Prostate gland (tissue), 2 donors: ENCODE measurements at regions not wholly inside any gene's neighbourhood (a gene's known extent, or its start where the extent isn't known, plus 50 kb on each side); places are given as distances from the start of the nearest gene placed in this dataset.

Experiments used
- POLR2A ChIP-seq: fragments of 450-650 bp; IDR thresholded peaks from one replicate; pipeline ENCODE4 v1.6.1; 2016; ENCODE audit warnings: antibody characterized with exemption, mild to moderate bottlenecking
- TF ChIP-seq, protein P1 (sequence below), 4 experiments: fragments of 200-600 bp in 2 of 4; fragments of 450-650 bp in 2 of 4; sonication (generic) in 2 of 4; IDR thresholded peaks; 1 replicate in 3 of 4; 2 replicates in 1 of 4; pipeline ENCODE4 v1.5.1; 2016 to 2019; ENCODE audit warnings: antibody characterized with exemption in 4 of 4, mild to moderate bottlenecking in 2 of 4, moderate library complexity in 2 of 4

DNA sequence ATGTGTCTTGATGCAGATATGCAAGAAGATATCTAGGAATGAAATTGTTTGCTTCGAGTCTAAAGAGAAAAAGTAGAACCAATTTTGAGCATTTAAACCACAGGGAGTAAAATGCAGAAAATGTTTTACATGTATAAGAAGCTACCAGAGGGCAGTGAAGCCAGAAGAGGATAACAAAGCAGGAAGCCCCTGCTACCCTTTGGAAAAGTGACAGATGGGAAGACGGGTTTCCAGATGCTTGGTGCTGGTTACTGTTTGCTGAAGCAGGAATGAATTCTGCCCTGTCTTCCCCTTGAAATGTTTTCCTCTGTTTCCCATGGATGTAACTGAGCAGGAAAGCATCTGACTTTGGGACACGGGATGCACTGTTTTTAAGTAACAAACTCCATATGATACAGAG, 822.2 kb downstream of the MRPL39 start:
- TF ChIP-seq, protein P1, sequence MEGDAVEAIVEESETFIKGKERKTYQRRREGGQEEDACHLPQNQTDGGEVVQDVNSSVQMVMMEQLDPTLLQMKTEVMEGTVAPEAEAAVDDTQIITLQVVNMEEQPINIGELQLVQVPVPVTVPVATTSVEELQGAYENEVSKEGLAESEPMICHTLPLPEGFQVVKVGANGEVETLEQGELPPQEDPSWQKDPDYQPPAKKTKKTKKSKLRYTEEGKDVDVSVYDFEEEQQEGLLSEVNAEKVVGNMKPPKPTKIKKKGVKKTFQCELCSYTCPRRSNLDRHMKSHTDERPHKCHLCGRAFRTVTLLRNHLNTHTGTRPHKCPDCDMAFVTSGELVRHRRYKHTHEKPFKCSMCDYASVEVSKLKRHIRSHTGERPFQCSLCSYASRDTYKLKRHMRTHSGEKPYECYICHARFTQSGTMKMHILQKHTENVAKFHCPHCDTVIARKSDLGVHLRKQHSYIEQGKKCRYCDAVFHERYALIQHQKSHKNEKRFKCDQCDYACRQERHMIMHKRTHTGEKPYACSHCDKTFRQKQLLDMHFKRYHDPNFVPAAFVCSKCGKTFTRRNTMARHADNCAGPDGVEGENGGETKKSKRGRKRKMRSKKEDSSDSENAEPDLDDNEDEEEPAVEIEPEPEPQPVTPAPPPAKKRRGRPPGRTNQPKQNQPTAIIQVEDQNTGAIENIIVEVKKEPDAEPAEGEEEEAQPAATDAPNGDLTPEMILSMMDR (IDR thresholded peaks at IDR 0.05): no peak
- TF ChIP-seq POLR2A: no peak
